PFSK-1 (cell line): ENCODE measurements at regions not wholly inside any gene's neighbourhood (a gene's known extent, or its start where the extent isn't known, plus 50 kb on each side); places are given as distances from the start of the nearest gene placed in this dataset.

Experiments
- SIN3A ChIP-seq: IDR thresholded peaks from 2 replicates; pipeline ENCODE4 v1.6.1; 2012; ENCODE audit warnings: mild to moderate bottlenecking, low read length, moderate library complexity, borderline replicate concordance; ENCODE audit not compliant: insufficient read depth
- TAF1 ChIP-seq: IDR thresholded peaks from 2 replicates; pipeline ENCODE4 v1.6.1; 2012; ENCODE audit warnings: low read length, control low read depth, borderline replicate concordance; ENCODE audit not compliant: insufficient read depth

DNA sequence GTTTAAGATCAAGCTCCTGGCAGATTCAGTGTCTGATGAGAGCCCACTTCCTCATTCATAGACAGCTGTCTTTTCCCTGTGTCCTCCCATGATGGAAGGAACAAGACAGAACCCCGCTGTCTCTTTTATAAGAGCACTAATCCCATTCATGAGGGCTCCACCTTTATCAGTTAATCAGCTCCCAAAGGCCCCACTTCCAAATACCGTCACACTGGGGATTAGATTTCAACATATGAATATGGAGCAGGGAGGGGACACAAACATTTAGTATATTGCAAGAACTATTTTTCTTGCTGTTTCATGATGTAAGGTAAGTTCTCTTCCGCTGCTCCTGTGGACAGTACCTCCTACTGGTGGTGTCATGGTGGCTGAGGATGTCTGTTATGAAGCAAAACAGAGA, 158.3 kb upstream of the IRAK1BP1 start:
- TF ChIP-seq SIN3A, result no peak
- no peak for TF ChIP-seq TAF1
